COLO829 (cell line): ENCODE measurements at regions not wholly inside any gene's neighbourhood (a gene's known extent, or its start where the extent isn't known, plus 50 kb on each side); places are given as distances from the start of the nearest gene placed in this dataset.

Source experiments
- DNase-seq: peaks from one replicate; pipeline ENCODE4 v3.0.0; 2012; ENCODE audit warnings: low spot score

- no peak for DNase-seq
Measured at GRCh38 chr10:108852211-108852610, 1071.1 kb downstream of the XPNPEP1 start.

- DNase-seq, result no peak
Measured at GRCh38 chr10:108850138-108850854, 1073.0 kb downstream of the XPNPEP1 start.

GRCh38 chr10:108849688-108850087 lies 1073.6 kb downstream of the XPNPEP1 start:
- DNase-seq, result no peak

GRCh38 chr10:108849186-108849585 lies 1074.1 kb downstream of the XPNPEP1 start:
- DNase-seq, result no peak

GRCh38 chr10:108848046-108848445 lies 1075.3 kb downstream of the XPNPEP1 start:
- no peak for DNase-seq

GRCh38 chr10:108840944-108841343 lies 1082.4 kb downstream of the XPNPEP1 start:
- DNase-seq, result no peak

GRCh38 chr10:108836362-108836761 lies 1086.9 kb downstream of the XPNPEP1 start:
- no peak for DNase-seq

- DNase-seq, result no peak
Measured at GRCh38 chr10:108822026-108822425, 1101.3 kb downstream of the XPNPEP1 start.

GRCh38 chr10:108819302-108819701 lies 1104.0 kb downstream of the XPNPEP1 start:
- no peak for DNase-seq

- no peak for DNase-seq
Measured at GRCh38 chr10:108817584-108817983, 1105.7 kb downstream of the XPNPEP1 start.

- DNase-seq, result no peak
Measured at GRCh38 chr10:108817135-108817534, 1106.2 kb downstream of the XPNPEP1 start.

GRCh38 chr10:108812906-108813305 lies 1110.4 kb downstream of the XPNPEP1 start:
- DNase-seq, result no peak

GRCh38 chr10:108812296-108812695 lies 1111.0 kb downstream of the XPNPEP1 start:
- DNase-seq, result no peak

GRCh38 chr10:108808228-108808627 lies 1115.1 kb downstream of the XPNPEP1 start:
- no peak for DNase-seq

GRCh38 chr10:108801775-108802517 lies 1121.4 kb downstream of the XPNPEP1 start:
- DNase-seq, result no peak

GRCh38 chr10:108801220-108801619 lies 1122.1 kb downstream of the XPNPEP1 start:
- no peak for DNase-seq

- no peak for DNase-seq
Measured at GRCh38 chr10:108797573-108797972, 1125.7 kb downstream of the XPNPEP1 start.

GRCh38 chr10:108791794-108792474 lies 1131.4 kb downstream of the XPNPEP1 start:
- no peak for DNase-seq

- DNase-seq, result no peak
Measured at GRCh38 chr10:108791030-108791429, 1132.3 kb downstream of the XPNPEP1 start.

GRCh38 chr10:108789919-108790318 lies 1133.4 kb downstream of the XPNPEP1 start:
- DNase-seq, result no peak

- DNase-seq, result no peak
Measured at GRCh38 chr10:108789336-108789735, 1134.0 kb downstream of the XPNPEP1 start.

GRCh38 chr10:108788891-108789290 lies 1134.4 kb downstream of the XPNPEP1 start:
- no peak for DNase-seq

- no peak for DNase-seq
Measured at GRCh38 chr10:108787932-108788331, 1135.4 kb downstream of the XPNPEP1 start.
